Kidney epithelial cell (primary cell): ENCODE measurements at regions not wholly inside any gene's neighbourhood (a gene's known extent, or its start where the extent isn't known, plus 50 kb on each side); places are given as distances from the start of the nearest gene placed in this dataset.

Source experiments
- DNase-seq: peaks from one replicate; pipeline ENCODE4 v3.0.0-alpha.2; 2010; ENCODE audit warnings: low read depth
- H3K27me3 ChIP-seq: 2 replicates; pipeline ENCODE4 v1.6.0; 2011; ENCODE audit warnings: low read length; ENCODE audit not compliant: control insufficient read depth, insufficient read depth
- H3K36me3 ChIP-seq: 2 replicates; pipeline ENCODE4 v1.5.1; 2011; ENCODE audit warnings: low read length; ENCODE audit not compliant: control insufficient read depth, insufficient read depth
- H3K4me3 ChIP-seq: 2 replicates; pipeline ENCODE4 v1.5.1; 2011; ENCODE audit warnings: low read depth, mild to moderate bottlenecking, control low read depth, low read length
- CTCF ChIP-seq: IDR thresholded peaks from 2 replicates; pipeline ENCODE4 v1.5.1; 2011; ENCODE audit warnings: mild to moderate bottlenecking, moderate library complexity, low read length, control low read depth, inconsistent platforms; ENCODE audit not compliant: insufficient read depth, poor library complexity, severe bottlenecking

- DNase-seq, result no peak
- TF ChIP-seq CTCF, result no peak
- H3K4me3 ChIP-seq, result no peak overlapping the region
- H3K36me3 ChIP-seq, result no peaks in the 10 kb centered on the region
- H3K27me3 ChIP-seq, result no peaks in the 10 kb centered on the region
These were observed 960.9 kb downstream of the SOCS6 start for GRCh38 chr18:71249791-71250190.

- Histone ChIP-seq H3K4me3 (no peak overlapping the region), H3K36me3 (no peaks in the 10 kb centered on the region), H3K27me3 (no peaks in the 10 kb centered on the region)
- DNase-seq, result no peak
- TF ChIP-seq CTCF, result no peak
These were observed 954.1 kb downstream of the SOCS6 start for GRCh38 chr18:71242981-71243380.

- Histone ChIP-seq H3K4me3 (no peak overlapping the region), H3K36me3 (no peaks in the 10 kb centered on the region), H3K27me3 (no peaks in the 10 kb centered on the region)
- no peak for TF ChIP-seq CTCF
- no peak for DNase-seq
These were observed 950.3 kb downstream of the SOCS6 start for GRCh38 chr18:71238974-71239624.

GRCh38 chr18:71237641-71238040 lies 948.8 kb downstream of the SOCS6 start:
- Histone ChIP-seq H3K36me3 (no peaks in the 10 kb centered on the region), H3K4me3 (no peak overlapping the region), H3K27me3 (no peaks in the 10 kb centered on the region)
- peak; percentile 49 for DNase-seq
- TF ChIP-seq CTCF, result no peak

- Histone ChIP-seq H3K36me3 (no peaks in the 10 kb centered on the region), H3K27me3 (no peaks in the 10 kb centered on the region), H3K4me3 (no peak overlapping the region)
- TF ChIP-seq CTCF, result no peak
- no peak for DNase-seq
These were observed 944.3 kb downstream of the SOCS6 start for GRCh38 chr18:71233177-71233576.

- TF ChIP-seq CTCF, result no peak
- H3K36me3 ChIP-seq, result no peaks in the 10 kb centered on the region
- H3K27me3 ChIP-seq, result no peaks in the 10 kb centered on the region
- no peak overlapping the region for H3K4me3 ChIP-seq
- DNase-seq, result no peak
These were observed 934.6 kb downstream of the SOCS6 start for GRCh38 chr18:71223486-71223885.
